ENCODE measurements at regions not wholly inside any gene's neighbourhood (a gene's known extent, or its start where the extent isn't known, plus 50 kb on each side); places are given as distances from the start of the nearest gene placed in this dataset.

GRCh38 chr14:86388216-86388615 is 858.3 kb downstream of the FLRT2 start:
- H3K9me3 Mint-ChIP-seq, result peaks cover 23% of the 10 kb centered on the region
- no peaks in the 10 kb centered on the region for H3F3A ChIP-seq (replicated peaks; ENCODE audit: low read depth)
- no peak overlapping the region for H3K27ac Mint-ChIP-seq
- no peak for DNase-seq (ENCODE audit: low spot score)
- no peak overlapping the region for H3K4me2 ChIP-seq
- H3K4me1 Mint-ChIP-seq, result no peaks in the 10 kb centered on the region
- no peaks in the 10 kb centered on the region for H3K4me1 ChIP-seq (ENCODE audit: insufficient read depth)
- no peaks in the 10 kb centered on the region for H4K20me1 ChIP-seq (replicated peaks; ENCODE audit: insufficient read depth)
- H3K9me2 ChIP-seq (ENCODE audit: insufficient read depth), result no peaks in the 10 kb centered on the region
- no peak overlapping the region for H3K4me3 Mint-ChIP-seq
- no peak for ATAC-seq
- H3K27me3 ChIP-seq (ENCODE audit: insufficient read depth), result no peaks in the 10 kb centered on the region
- no peak overlapping the region for H2AFZ ChIP-seq
- H3K36me3 Mint-ChIP-seq (ENCODE audit: low read depth), result peaks cover 8% of the 10 kb centered on the region; the same call in 2 of the 3 replicates
- H3K4me3 ChIP-seq, result no peak overlapping the region
- TF ChIP-seq, protein P1, sequence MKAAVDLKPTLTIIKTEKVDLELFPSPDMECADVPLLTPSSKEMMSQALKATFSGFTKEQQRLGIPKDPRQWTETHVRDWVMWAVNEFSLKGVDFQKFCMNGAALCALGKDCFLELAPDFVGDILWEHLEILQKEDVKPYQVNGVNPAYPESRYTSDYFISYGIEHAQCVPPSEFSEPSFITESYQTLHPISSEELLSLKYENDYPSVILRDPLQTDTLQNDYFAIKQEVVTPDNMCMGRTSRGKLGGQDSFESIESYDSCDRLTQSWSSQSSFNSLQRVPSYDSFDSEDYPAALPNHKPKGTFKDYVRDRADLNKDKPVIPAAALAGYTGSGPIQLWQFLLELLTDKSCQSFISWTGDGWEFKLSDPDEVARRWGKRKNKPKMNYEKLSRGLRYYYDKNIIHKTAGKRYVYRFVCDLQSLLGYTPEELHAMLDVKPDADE (IDR thresholded peaks at IDR 0.05), result no peak
- TF ChIP-seq REST (IDR thresholded peaks at IDR 0.05; ENCODE audit: unreplicated experiment) (no peak), ZNF331 (CRISPR knock-in tag; IDR thresholded peaks at IDR 0.05; ENCODE audit: low read depth) (no peak)
- H3K27ac ChIP-seq (ENCODE audit: low read depth), result no peak overlapping the region
- H3K79me2 ChIP-seq (replicated peaks; ENCODE audit: insufficient read depth), result no peaks in the 10 kb centered on the region
- H3K36me3 ChIP-seq (ENCODE audit: insufficient read depth), result no peaks in the 10 kb centered on the region
- no peaks in the 10 kb centered on the region for H3K27me3 Mint-ChIP-seq (ENCODE audit: insufficient read depth, low read depth, poor library complexity)

- Histone ChIP-seq H3K36me3 (ENCODE audit: insufficient read depth) (no peaks in the 10 kb centered on the region; the same call in 1 of the 2 replicates), H3K4me3 (no peak overlapping the region), H3F3A (replicated peaks; ENCODE audit: low read depth) (no peaks in the 10 kb centered on the region), H3K27me3 (ENCODE audit: insufficient read depth) (no peaks in the 10 kb centered on the region), H3K27ac (ENCODE audit: low read depth) (no peak overlapping the region), H4K20me1 (replicated peaks; ENCODE audit: insufficient read depth) (no peaks in the 10 kb centered on the region), H3K79me2 (replicated peaks; ENCODE audit: insufficient read depth) (no peaks in the 10 kb centered on the region), H3K4me1 (ENCODE audit: insufficient read depth) (no peaks in the 10 kb centered on the region), H3K9me2 (ENCODE audit: insufficient read depth) (peaks cover 5% of the 10 kb centered on the region; the same call in 1 of the 2 replicates), H2AFZ (no peak overlapping the region), H3K4me2 (no peak overlapping the region)
- no peak overlapping the region for H3K27ac Mint-ChIP-seq
- H3K4me1 Mint-ChIP-seq, result no peaks in the 10 kb centered on the region
- H3K36me3 Mint-ChIP-seq (ENCODE audit: low read depth), result peaks cover 24% of the 10 kb centered on the region
- no peak overlapping the region for H3K4me3 Mint-ChIP-seq
- peaks cover 33% of the 10 kb centered on the region for H3K9me3 Mint-ChIP-seq
- ATAC-seq (no peak), DNase-seq (ENCODE audit: low spot score) (no peak)
- peaks cover 2% of the 10 kb centered on the region for H3K27me3 Mint-ChIP-seq (ENCODE audit: insufficient read depth, low read depth, poor library complexity)
- TF ChIP-seq ZNF331 (CRISPR knock-in tag; IDR thresholded peaks at IDR 0.05; ENCODE audit: low read depth) (no peak), NANOG (IDR thresholded peaks at IDR 0.05; ENCODE audit: borderline replicate concordance) (no peak), EZH2phosphoT487 (IDR thresholded peaks at IDR 0.05; ENCODE audit: unreplicated experiment) (no peak), POLR2AphosphoS5 (IDR thresholded peaks at IDR 0.05; ENCODE audit: low read depth) (no peak), EZH2 (IDR thresholded peaks at IDR 0.05; ENCODE audit: low read depth, unreplicated experiment) (no peak), ZNF114 (CRISPR knock-in tag; IDR thresholded peaks at IDR 0.05) (no peak), REST (IDR thresholded peaks at IDR 0.05; ENCODE audit: unreplicated experiment) (no peak), STAT1 (IDR thresholded peaks at IDR 0.05; ENCODE audit: unreplicated experiment) (no peak), CREB1 (CRISPR knock-in tag; IDR thresholded peaks at IDR 0.05; ENCODE audit: low read depth) (no peak), CTCF (conservative IDR thresholded peaks at IDR 0.05; ENCODE audit: low read depth in 2 of 2) (no peak)
Observed at GRCh38 chr14:86373886-86374285, 843.9 kb downstream of the FLRT2 start.

Data from GM23338 (cell line).